DOHH2 (cell line): ENCODE measurements at regions not wholly inside any gene's neighbourhood (a gene's known extent, or its start where the extent isn't known, plus 50 kb on each side); places are given as distances from the start of the nearest gene placed in this dataset.

Source experiments
- EZH2phosphoT487 ChIP-seq: fragments of 200-600 bp; sonication (generic); IDR thresholded peaks from 2 replicates; pipeline ENCODE4 v1.6.1; 2017; ENCODE audit warnings: borderline replicate concordance, mild to moderate bottlenecking, antibody characterized with exemption, low read length, moderate library complexity, mixed read lengths
- TF ChIP-seq, protein P1 (sequence below): fragments of 200-600 bp; sonication (generic); IDR thresholded peaks from one replicate; pipeline ENCODE4 v1.5.1; 2014; ENCODE audit warnings: antibody characterized with exemption, mild to moderate bottlenecking, low read depth, low read length; ENCODE audit not compliant: poor library complexity, severe bottlenecking

DNA sequence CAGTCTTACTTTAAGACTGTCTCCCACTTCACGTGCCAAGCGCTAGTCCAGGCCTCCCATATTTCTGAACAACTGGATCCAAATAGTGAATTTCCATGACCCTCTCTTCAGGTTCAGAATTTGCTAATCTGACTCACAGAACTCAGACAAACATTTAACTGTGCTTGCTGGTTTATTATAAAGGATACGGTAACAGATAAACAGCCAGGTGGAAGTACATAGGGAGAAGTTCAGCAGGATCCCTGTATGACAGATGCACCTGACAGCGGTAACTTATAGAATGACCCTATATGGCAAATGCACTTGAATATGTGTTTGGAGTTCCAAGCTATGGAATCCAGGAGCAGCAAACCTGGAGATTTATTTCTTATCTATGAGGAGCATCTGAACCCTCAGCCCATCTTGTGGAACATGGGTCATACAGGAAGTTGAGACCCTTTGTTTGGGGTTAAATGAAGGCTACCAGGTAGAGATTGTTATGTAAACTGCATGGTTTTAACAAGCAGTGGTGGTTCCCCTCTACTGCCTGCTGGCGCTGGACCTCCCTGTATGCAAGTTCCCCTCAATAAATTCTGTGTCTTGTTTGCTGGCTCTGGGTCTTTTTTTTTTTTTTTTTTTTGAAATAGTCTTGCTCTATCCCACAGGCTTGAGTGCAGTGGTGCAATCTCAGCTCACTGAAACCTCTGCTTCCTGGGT is 622.6 kb downstream of the KCNJ2 start:
- TF ChIP-seq, protein P1, sequence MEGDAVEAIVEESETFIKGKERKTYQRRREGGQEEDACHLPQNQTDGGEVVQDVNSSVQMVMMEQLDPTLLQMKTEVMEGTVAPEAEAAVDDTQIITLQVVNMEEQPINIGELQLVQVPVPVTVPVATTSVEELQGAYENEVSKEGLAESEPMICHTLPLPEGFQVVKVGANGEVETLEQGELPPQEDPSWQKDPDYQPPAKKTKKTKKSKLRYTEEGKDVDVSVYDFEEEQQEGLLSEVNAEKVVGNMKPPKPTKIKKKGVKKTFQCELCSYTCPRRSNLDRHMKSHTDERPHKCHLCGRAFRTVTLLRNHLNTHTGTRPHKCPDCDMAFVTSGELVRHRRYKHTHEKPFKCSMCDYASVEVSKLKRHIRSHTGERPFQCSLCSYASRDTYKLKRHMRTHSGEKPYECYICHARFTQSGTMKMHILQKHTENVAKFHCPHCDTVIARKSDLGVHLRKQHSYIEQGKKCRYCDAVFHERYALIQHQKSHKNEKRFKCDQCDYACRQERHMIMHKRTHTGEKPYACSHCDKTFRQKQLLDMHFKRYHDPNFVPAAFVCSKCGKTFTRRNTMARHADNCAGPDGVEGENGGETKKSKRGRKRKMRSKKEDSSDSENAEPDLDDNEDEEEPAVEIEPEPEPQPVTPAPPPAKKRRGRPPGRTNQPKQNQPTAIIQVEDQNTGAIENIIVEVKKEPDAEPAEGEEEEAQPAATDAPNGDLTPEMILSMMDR, result no peak
- TF ChIP-seq EZH2phosphoT487, result no peak
